GM12878 (cell line): ENCODE measurements at regions not wholly inside any gene's neighbourhood (a gene's known extent, or its start where the extent isn't known, plus 50 kb on each side); places are given as distances from the start of the nearest gene placed in this dataset.

ENCODE experiments used
- ATAC-seq: fragments of 200-7000 bp; cut with Tn5 transposase; 3 replicates; pipeline ENCODE4 v1.9.1; 2020; ENCODE audit warnings: mild to moderate bottlenecking, moderate library complexity
- BruUV-seq: library from RNA; stranded (reverse); fragments of 400-500 nt; replicated peaks from 2 replicates; lab custom pipeline; 2021; lab: Mats Ljungman, UMichigan
- CTCF ChIA-PET: fragments of 300-600 bp; sonication (Branson Sonifier 250); formaldehyde crosslinking; extraction: SDS; loops from one replicate; lab custom pipeline; 2021; ENCODE audit warnings: inconsistent platforms; lab: Yijun Ruan, JAX
- POLR2A ChIA-PET: fragments of 350-600 bp; formaldehyde crosslinking; extraction: SDS; loops from one replicate; lab custom pipeline; 2021; ENCODE audit warnings: inconsistent platforms; lab: Charles Lee
- RAD21 ChIA-PET: fragments of 300-600 bp; sonication (Branson Sonifier 250); formaldehyde crosslinking; loops from one replicate; lab custom pipeline; 2023; ENCODE audit warnings: antibody characterized with exemption; ENCODE audit not compliant: unreplicated experiment; lab: Charles Lee
- SMC1A ChIA-PET: fragments of 300-600 bp; sonication (Branson Sonifier 250); formaldehyde crosslinking; loops from one replicate; lab custom pipeline; 2023; ENCODE audit not compliant: unreplicated experiment, uncharacterized antibody; lab: Charles Lee
- DNase-seq: peaks from one replicate; pipeline ENCODE4 v3.0.0-alpha.2; 2011; ENCODE audit warnings: low read depth, low spot score
- FAIRE-seq: peaks from 3 replicates; lab custom pipeline; 2011; peaks lifted over from hg19 to GRCh38; lab: Jason Lieb, UNC
- H2AFZ ChIP-seq: 2 replicates; pipeline ENCODE4 v1.6.0; 2011; ENCODE audit warnings: low read depth, low read length, control low read depth; ENCODE audit not compliant: control insufficient read depth
- H3K27ac ChIP-seq: 2 replicates; pipeline ENCODE4 v1.5.1; 2011; ENCODE audit warnings: control low read depth; ENCODE audit not compliant: control insufficient read depth, insufficient read depth
- H3K27me3 ChIP-seq, 2 experiments: replicated peaks in 1 of 2; 2 replicates each; pipeline versions ENCODE4 v1.6.0 to v1.6.1; 2011; ENCODE audit warnings: low read length in 1 of 2; ENCODE audit not compliant: control insufficient read depth in 2 of 2, insufficient read depth in 2 of 2
- H3K36me3 ChIP-seq, 2 experiments: 2 replicates each; pipeline ENCODE4 v1.5.1; 2011; ENCODE audit warnings: low read length in 1 of 2; ENCODE audit not compliant: control insufficient read depth in 2 of 2, insufficient read depth in 2 of 2
- H3K4me1 ChIP-seq: 2 replicates; pipeline ENCODE4 v1.6.1; 2011; ENCODE audit warnings: mild to moderate bottlenecking, low read length, moderate library complexity, mixed read lengths; ENCODE audit not compliant: control insufficient read depth, insufficient read depth
- H3K4me2 ChIP-seq: 2 replicates; pipeline ENCODE4 v1.6.0; 2011; ENCODE audit warnings: control low read depth; ENCODE audit not compliant: control insufficient read depth, insufficient read depth
- H3K4me3 ChIP-seq: fragments of 200-600 bp; sonication (generic); 2 replicates; pipeline ENCODE4 v1.5.1; 2016
- H3K79me2 ChIP-seq: 2 replicates; pipeline ENCODE4 v1.6.0; 2011; ENCODE audit warnings: low read length; ENCODE audit not compliant: control insufficient read depth, insufficient read depth
- H3K9ac ChIP-seq: 2 replicates; pipeline ENCODE4 v1.8.0; 2011; ENCODE audit warnings: low read length, control low read depth, mixed read lengths; ENCODE audit not compliant: control insufficient read depth, insufficient read depth
- H3K9me3 ChIP-seq: replicated peaks from 3 replicates; pipeline ENCODE4 v1.5.1; 2011; ENCODE audit warnings: mild to moderate bottlenecking, low read length; ENCODE audit not compliant: control insufficient read depth, insufficient read depth
- H4K20me1 ChIP-seq: 2 replicates; pipeline ENCODE4 v1.6.0; 2011; ENCODE audit not compliant: control insufficient read depth, insufficient read depth
- DPF2 ChIP-seq: fragments of 450-650 bp; IDR thresholded peaks from 2 replicates; pipeline ENCODE4 v1.6.1; 2017; ENCODE audit warnings: mild to moderate bottlenecking
- MEF2A ChIP-seq: IDR thresholded peaks from 2 replicates; pipeline ENCODE4 v1.6.1; 2011; ENCODE audit warnings: low read depth, mild to moderate bottlenecking, low read length, moderate library complexity; ENCODE audit not compliant: insufficient read depth
- WGBS: methylation state at CpG from one replicate; pipeline ENCODE4 v1.1.6; 2016; ENCODE audit warnings: low lambda C conversion rate; ENCODE audit not compliant: insufficient replicate concordance, insufficient coverage; ENCODE audit errors: missing lambda C conversion rate; 5-methylcytosine and 5-hydroxymethylcytosine counted together
- in situ Hi-C: fragments of 300-500 bp; cut with MboI; formaldehyde crosslinking; loops from 9 replicates; pipeline ENCODE4 v1.14.3; 2018; ENCODE audit warnings: mixed read lengths
- intact Hi-C: fragments of 100-400 bp; cut with micrococcal nuclease; formaldehyde crosslinking; loops from one replicate; pipeline ENCODE4 v1.14.2; 2022; ENCODE audit not compliant: unreplicated experiment
- TF ChIP-seq, protein P1 (sequence below): fragments of 150-350 bp; IDR thresholded peaks from 2 replicates; pipeline ENCODE4 v1.6.1; 2016; ENCODE audit warnings: low read depth, low read length

GRCh38 chr10:90125456-90126255 lies 424.3 kb downstream of the KIF20B start (continued):
- TF ChIP-seq, protein P1, sequence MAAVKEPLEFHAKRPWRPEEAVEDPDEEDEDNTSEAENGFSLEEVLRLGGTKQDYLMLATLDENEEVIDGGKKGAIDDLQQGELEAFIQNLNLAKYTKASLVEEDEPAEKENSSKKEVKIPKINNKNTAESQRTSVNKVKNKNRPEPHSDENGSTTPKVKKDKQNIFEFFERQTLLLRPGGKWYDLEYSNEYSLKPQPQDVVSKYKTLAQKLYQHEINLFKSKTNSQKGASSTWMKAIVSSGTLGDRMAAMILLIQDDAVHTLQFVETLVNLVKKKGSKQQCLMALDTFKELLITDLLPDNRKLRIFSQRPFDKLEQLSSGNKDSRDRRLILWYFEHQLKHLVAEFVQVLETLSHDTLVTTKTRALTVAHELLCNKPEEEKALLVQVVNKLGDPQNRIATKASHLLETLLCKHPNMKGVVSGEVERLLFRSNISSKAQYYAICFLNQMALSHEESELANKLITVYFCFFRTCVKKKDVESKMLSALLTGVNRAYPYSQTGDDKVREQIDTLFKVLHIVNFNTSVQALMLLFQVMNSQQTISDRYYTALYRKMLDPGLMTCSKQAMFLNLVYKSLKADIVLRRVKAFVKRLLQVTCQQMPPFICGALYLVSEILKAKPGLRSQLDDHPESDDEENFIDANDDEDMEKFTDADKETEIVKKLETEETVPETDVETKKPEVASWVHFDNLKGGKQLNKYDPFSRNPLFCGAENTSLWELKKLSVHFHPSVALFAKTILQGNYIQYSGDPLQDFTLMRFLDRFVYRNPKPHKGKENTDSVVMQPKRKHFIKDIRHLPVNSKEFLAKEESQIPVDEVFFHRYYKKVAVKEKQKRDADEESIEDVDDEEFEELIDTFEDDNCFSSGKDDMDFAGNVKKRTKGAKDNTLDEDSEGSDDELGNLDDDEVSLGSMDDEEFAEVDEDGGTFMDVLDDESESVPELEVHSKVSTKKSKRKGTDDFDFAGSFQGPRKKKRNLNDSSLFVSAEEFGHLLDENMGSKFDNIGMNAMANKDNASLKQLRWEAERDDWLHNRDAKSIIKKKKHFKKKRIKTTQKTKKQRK = no peak

DNA sequence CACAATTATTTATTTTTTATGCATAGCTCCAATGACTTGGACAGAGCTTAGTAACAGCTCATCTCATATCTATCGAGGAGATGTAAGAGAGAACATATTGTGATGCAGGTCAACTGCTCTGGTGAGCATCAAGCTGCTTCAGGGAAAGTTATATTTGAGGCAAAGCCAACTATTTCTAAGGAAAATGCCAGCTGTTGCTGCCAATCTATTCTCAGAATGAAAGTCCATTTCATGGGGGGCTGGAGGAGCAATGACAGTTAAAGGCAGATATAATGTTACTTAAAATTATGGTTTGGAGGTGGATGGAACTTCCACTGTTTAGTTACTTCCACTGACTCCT lies 424.8 kb downstream of the KIF20B start:
- ATAC-seq (no peak), FAIRE-seq (no peak), DNase-seq (no peak)
- Histone ChIP-seq H3K27ac (no peak overlapping the region), H4K20me1 (no peaks in the 10 kb centered on the region), H3K9ac (no peak overlapping the region), H3K9me3 (no peaks in the 10 kb centered on the region; the same call in 2 of the 3 replicates), H3K79me2 (no peaks in the 10 kb centered on the region), H3K36me3 (no peaks in the 10 kb centered on the region), H2AFZ (no peak overlapping the region), H3K4me2 (no peak overlapping the region), H3K27me3 (no peaks in the 10 kb centered on the region), H3K4me3 (no peak overlapping the region), H3K4me1 (peaks cover 9% of the 10 kb centered on the region; the same call in 1 of the 2 replicates)
- intact Hi-C loops (no loop called here), in situ Hi-C loops (no loop called here)
- RAD21 ChIA-PET = no interaction called here
- POLR2A ChIA-PET = interaction anchor here (0.7 kb wide), 1 partner anchor 8 kb away, joined by 3 read pairs; no protein-coding TSS in a partner anchor
- BruUV-seq = no TSS peak
- SMC1A ChIA-PET = interaction anchor here (1.0 kb wide), 1 partner anchor 21 kb away, joined by 3 read pairs; no protein-coding TSS in a partner anchor
- CTCF ChIA-PET = interaction anchor here (0.6 to 0.9 kb wide), 2 partner anchors 31 to 387 kb away, joined by 3 read pairs; no protein-coding TSS in a partner anchor
- TF ChIP-seq MEF2A (no peak), DPF2 (no peak)
- 0% methylated on average over 1 of the region's 1 CpG for WGBS
